Spleen (tissue), 7 donors: ENCODE measurements at regions not wholly inside any gene's neighbourhood (a gene's known extent, or its start where the extent isn't known, plus 50 kb on each side); places are given as distances from the start of the nearest gene placed in this dataset.

Experiments used
- CTCF ChIP-seq, 11 experiments: fragments of 200-600 bp in 7 of 11; fragments of 450-650 bp in 4 of 11; sonication (generic) in 4 of 11; IDR thresholded peaks in 8 of 11; conservative IDR thresholded peaks in 3 of 11; 1 replicate in 7 of 11; 2 replicates in 4 of 11; pipeline versions ENCODE4 v1.4.0 to v1.8.0; 2016 to 2021; ENCODE audit warnings: antibody characterized with exemption in 11 of 11, inconsistent platforms in 4 of 11, mild to moderate bottlenecking in 1 of 11
- POLR2A ChIP-seq, 3 donors: fragments of 450-650 bp; IDR thresholded peaks; one replicate each; pipeline ENCODE4 v1.5.1; 2017; ENCODE audit warnings: antibody characterized with exemption in 3 of 3, mild to moderate bottlenecking in 1 of 3
- donor health status: DM: no; HTN: no; CAD: no; lungs with moderate emphysema.
- donor health status: DM: no; HTN: no; CAD: no.
- donor health status: DM: no; HTN: no; CAD: no.

- TF ChIP-seq CTCF (IDR thresholded peaks at IDR 0.05 in 8 of 11, conservative IDR thresholded peaks at IDR 0.05 in 3 of 11) (no peak), POLR2A (IDR thresholded peaks at IDR 0.05) (no peak)
These were observed 950.0 kb upstream of the CELF2 start for GRCh38 chr10:10067644-10068043.
